ENCODE measurements at regions not wholly inside any gene's neighbourhood (a gene's known extent, or its start where the extent isn't known, plus 50 kb on each side); places are given as distances from the start of the nearest gene placed in this dataset.

DNA sequence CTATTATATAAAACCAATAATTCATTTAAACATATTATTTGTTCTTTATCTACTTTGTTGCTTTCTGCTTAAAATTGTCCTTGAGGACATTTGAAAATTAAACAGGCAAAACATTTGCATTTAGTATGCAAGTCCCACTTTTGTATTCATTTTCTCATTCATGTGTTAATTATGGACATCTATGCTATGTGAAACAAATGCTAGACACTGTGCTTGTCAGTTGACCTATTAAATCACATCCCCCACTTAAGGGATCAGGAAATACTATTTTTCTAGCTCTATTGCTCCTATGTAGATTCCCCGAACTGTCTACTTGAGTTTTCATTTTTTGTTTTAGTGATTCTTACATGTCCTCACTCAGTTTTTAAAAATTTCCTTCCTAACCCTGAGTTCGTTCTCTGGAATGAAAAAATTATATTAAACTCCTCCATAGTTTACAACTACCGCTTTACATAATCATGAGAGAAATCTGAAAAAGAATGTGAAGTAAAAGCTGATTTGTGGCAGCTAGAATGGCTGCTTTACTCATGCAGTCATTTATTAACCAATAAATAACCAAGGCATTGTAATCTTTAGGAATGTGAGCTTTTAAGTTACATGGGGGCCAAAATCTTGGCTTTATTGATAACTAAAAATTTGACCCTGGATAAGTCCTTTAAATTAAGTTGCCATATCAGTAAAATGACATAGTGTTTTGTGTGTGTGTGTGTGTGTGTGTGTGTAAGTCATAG, 188.5 kb downstream of the LIG4 start:
- no peaks in the 10 kb centered on the region for H3K36me3 Mint-ChIP-seq (ENCODE audit: insufficient read depth in 1 of 3, low read depth in 3 of 3)
- H3K27me3 Mint-ChIP-seq (ENCODE audit: low read depth) = no peaks in the 10 kb centered on the region
- Histone ChIP-seq H3K27me3 (ENCODE audit: insufficient read depth, low read length) (no peaks in the 10 kb centered on the region), H3K18ac (ENCODE audit: insufficient read length, low read depth, low read length) (no peak overlapping the region), H2AK5ac (ENCODE audit: insufficient read length, low read length) (no peak overlapping the region), H3K23me2 (ENCODE audit: insufficient read length, low read depth, low read length, poor library complexity, severe bottlenecking) (no peaks in the 10 kb centered on the region), H3K9ac (ENCODE audit: extremely low read depth, insufficient read length, low read length) (no peak overlapping the region), H2BK5ac (ENCODE audit: insufficient read length, low read length) (no peak overlapping the region), H2BK12ac (ENCODE audit: insufficient read length, low read depth, low read length) (no peak overlapping the region), H3K4ac (ENCODE audit: low read depth, low read length) (no peak overlapping the region), H4K5ac (ENCODE audit: insufficient read length, low read depth, low read length) (no peak overlapping the region), H4K20me1 (ENCODE audit: control insufficient read depth, insufficient read depth, insufficient read length) (no peaks in the 10 kb centered on the region), H3K23ac (ENCODE audit: insufficient read length, low read depth, low read length) (no peak overlapping the region), H3K9me3 (ENCODE audit: control insufficient read depth, low read depth, low read length) (no peaks in the 10 kb centered on the region), H3K79me1 (ENCODE audit: insufficient read depth, low read depth, low read length, poor library complexity, severe bottlenecking) (no peaks in the 10 kb centered on the region), H3K4me2 (ENCODE audit: insufficient read depth, insufficient read length, low read length) (no peak overlapping the region), H2BK120ac (ENCODE audit: low read depth, low read length, poor library complexity, severe bottlenecking) (no peak overlapping the region), H2BK20ac (ENCODE audit: low read depth, low read length, poor library complexity, severe bottlenecking) (no peak overlapping the region), H3K27ac (ENCODE audit: insufficient read length, low read depth, low read length) (no peak overlapping the region), H2AFZ (ENCODE audit: low read length) (no peak overlapping the region), H4K8ac (replicated peaks; ENCODE audit: insufficient read length, low read depth, low read length) (no peak overlapping the region), H3T11ph (ENCODE audit: low read length) (no peak overlapping the region), H3K79me2 (ENCODE audit: insufficient read depth, low read length) (no peaks in the 10 kb centered on the region), H2BK15ac (ENCODE audit: low read depth, low read length) (no peak overlapping the region), H4K91ac (ENCODE audit: insufficient read length, low read depth, low read length) (no peak overlapping the region), H3K4me1 (ENCODE audit: insufficient read depth, low read length) (no peaks in the 10 kb centered on the region), H3K14ac (ENCODE audit: insufficient read depth, low read length) (no peak overlapping the region), H3K56ac (ENCODE audit: insufficient read length, low read depth, low read length) (no peak overlapping the region)
- 0 out of 7 replicates have a peak overlapping the region, but pooled peaks of 2 of the 3 experiments have one; percentile 5 to 28 for H3K27ac Mint-ChIP-seq
- TF ChIP-seq, protein P1, sequence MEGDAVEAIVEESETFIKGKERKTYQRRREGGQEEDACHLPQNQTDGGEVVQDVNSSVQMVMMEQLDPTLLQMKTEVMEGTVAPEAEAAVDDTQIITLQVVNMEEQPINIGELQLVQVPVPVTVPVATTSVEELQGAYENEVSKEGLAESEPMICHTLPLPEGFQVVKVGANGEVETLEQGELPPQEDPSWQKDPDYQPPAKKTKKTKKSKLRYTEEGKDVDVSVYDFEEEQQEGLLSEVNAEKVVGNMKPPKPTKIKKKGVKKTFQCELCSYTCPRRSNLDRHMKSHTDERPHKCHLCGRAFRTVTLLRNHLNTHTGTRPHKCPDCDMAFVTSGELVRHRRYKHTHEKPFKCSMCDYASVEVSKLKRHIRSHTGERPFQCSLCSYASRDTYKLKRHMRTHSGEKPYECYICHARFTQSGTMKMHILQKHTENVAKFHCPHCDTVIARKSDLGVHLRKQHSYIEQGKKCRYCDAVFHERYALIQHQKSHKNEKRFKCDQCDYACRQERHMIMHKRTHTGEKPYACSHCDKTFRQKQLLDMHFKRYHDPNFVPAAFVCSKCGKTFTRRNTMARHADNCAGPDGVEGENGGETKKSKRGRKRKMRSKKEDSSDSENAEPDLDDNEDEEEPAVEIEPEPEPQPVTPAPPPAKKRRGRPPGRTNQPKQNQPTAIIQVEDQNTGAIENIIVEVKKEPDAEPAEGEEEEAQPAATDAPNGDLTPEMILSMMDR (conservative IDR thresholded peaks at IDR 0.05) = no peak
- no peaks in the 10 kb centered on the region for H3K9me3 Mint-ChIP-seq
- DNase-seq = no peak
- peaks cover 19 to 21% of the 10 kb centered on the region in 2 experiments for H3K4me1 Mint-ChIP-seq
- H3K4me3 Mint-ChIP-seq = no peak overlapping the region
- WGBS (ENCODE audit: extremely low coverage, insufficient read length, low lambda C conversion rate) = no CpG with 5 or more reads among the region's 3 CpGs

Measured in H9 (cell line).